ENCODE measurements at regions not wholly inside any gene's neighbourhood (a gene's known extent, or its start where the extent isn't known, plus 50 kb on each side); places are given as distances from the start of the nearest gene placed in this dataset.

DNA sequence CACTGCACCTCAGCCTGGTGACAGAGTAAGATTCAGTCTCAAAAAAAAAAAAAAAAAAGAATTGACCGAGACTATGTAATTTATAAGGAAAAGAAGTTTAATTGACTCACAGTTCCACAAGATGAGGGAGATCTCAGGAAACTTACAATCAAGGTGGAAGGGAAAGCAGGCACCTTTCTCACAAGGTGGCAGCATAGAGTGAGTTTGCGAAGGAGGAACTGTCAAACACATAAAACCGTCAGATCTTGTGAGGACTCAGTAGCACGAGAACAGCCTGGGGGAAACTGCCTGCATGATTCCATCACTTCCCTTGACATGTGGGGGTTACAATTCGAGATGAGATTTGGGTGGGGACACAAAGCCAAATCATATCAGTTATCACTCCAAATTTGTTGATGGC is 380.9 kb downstream of the EDEM1 start:
- TF ChIP-seq, protein P1, sequence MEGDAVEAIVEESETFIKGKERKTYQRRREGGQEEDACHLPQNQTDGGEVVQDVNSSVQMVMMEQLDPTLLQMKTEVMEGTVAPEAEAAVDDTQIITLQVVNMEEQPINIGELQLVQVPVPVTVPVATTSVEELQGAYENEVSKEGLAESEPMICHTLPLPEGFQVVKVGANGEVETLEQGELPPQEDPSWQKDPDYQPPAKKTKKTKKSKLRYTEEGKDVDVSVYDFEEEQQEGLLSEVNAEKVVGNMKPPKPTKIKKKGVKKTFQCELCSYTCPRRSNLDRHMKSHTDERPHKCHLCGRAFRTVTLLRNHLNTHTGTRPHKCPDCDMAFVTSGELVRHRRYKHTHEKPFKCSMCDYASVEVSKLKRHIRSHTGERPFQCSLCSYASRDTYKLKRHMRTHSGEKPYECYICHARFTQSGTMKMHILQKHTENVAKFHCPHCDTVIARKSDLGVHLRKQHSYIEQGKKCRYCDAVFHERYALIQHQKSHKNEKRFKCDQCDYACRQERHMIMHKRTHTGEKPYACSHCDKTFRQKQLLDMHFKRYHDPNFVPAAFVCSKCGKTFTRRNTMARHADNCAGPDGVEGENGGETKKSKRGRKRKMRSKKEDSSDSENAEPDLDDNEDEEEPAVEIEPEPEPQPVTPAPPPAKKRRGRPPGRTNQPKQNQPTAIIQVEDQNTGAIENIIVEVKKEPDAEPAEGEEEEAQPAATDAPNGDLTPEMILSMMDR (IDR thresholded peaks at IDR 0.05; ENCODE audit: unreplicated experiment): no peak
- Mint-ChIP-seq H3K4me1 (ENCODE audit: low read depth, unreplicated experiment) (no peaks in the 10 kb centered on the region), H3K9me3 (ENCODE audit: low read depth, unreplicated experiment) (peaks cover 3% of the 10 kb centered on the region), H3K4me3 (ENCODE audit: low read depth, unreplicated experiment) (no peak overlapping the region), H3K27ac (ENCODE audit: unreplicated experiment) (no peak overlapping the region), H3K36me3 (ENCODE audit: insufficient read depth, unreplicated experiment) (no peaks in the 10 kb centered on the region), H3K27me3 (ENCODE audit: unreplicated experiment) (no peaks in the 10 kb centered on the region)
- CTCF ChIA-PET: no interaction called here
- no TSS peak for BruUV-seq (replicated peaks)
- intact Hi-C loops (cut with micrococcal nuclease; ENCODE audit: unreplicated experiment): loop anchor here (2.0 kb wide), 1 partner anchor 264 kb away; no protein-coding TSS in a partner anchor
- DNase-seq: peak; percentile 10

DNA sequence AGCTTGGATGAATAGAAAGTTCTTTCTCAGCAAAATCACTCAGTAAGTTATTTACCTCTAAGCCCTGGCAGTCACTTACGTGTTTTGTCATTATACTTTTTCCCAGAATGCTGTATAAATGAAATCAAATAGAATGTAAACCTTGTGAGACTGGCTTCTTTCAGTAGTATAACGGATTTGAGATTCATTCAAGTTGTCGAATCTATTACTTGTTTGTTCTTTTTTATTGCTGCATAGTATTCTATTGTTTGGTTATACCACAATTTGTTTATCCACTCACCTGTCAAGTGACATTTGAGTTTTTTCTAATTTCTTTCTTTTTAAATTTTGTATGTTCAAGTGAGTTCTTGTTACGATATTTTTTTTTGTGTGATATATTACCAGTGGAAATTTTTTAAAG is 381.6 kb downstream of the EDEM1 start:
- intact Hi-C loops (cut with micrococcal nuclease; ENCODE audit: unreplicated experiment): loop anchor here (2.0 kb wide), 1 partner anchor 264 kb away; no protein-coding TSS in a partner anchor
- H3K36me3 Mint-ChIP-seq (ENCODE audit: insufficient read depth, unreplicated experiment): no peaks in the 10 kb centered on the region

DNA sequence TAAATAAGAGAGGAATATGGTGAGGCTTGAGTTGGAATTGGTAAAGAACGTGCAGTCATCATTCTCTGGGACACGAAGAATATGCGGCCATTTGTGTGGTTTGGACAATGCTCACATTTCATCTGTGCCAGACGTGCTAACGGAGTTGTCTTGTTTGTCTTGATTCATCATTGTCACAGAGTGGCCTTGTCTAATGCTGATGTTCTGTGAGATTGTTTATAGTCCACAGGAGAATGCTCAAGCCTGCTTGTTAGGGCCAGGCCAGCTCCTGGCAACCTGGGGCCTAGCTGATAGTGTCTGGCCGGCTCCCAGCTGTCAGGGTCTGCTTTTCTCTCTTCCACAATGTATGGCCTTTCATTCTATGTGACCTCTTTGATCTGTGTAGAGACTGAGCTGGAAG is 384.7 kb downstream of the EDEM1 start:
- no peak for DNase-seq
- Mint-ChIP-seq H3K27ac (ENCODE audit: unreplicated experiment) (no peak overlapping the region), H3K4me3 (ENCODE audit: low read depth, unreplicated experiment) (no peak overlapping the region), H3K4me1 (ENCODE audit: low read depth, unreplicated experiment) (no peaks in the 10 kb centered on the region), H3K27me3 (ENCODE audit: unreplicated experiment) (no peaks in the 10 kb centered on the region), H3K36me3 (ENCODE audit: insufficient read depth, unreplicated experiment) (no peaks in the 10 kb centered on the region), H3K9me3 (ENCODE audit: low read depth, unreplicated experiment) (peaks cover 3% of the 10 kb centered on the region)
- intact Hi-C loops (cut with micrococcal nuclease; ENCODE audit: unreplicated experiment): loop anchor here (10.0 kb wide), 1 partner anchor 223 kb away; no protein-coding TSS in a partner anchor
- no TSS peak for BruUV-seq (replicated peaks)
- CTCF ChIA-PET: no interaction called here
- TF ChIP-seq, protein P1 (IDR thresholded peaks at IDR 0.05; ENCODE audit: unreplicated experiment): no peak

More for the DNA sequence above, 381.6 kb downstream of the EDEM1 start:
- no peak for DNase-seq
- TF ChIP-seq, protein P1 (IDR thresholded peaks at IDR 0.05; ENCODE audit: unreplicated experiment): no peak
- Mint-ChIP-seq H3K27ac (ENCODE audit: unreplicated experiment) (no peak overlapping the region), H3K9me3 (ENCODE audit: low read depth, unreplicated experiment) (peaks cover 3% of the 10 kb centered on the region), H3K4me1 (ENCODE audit: low read depth, unreplicated experiment) (no peaks in the 10 kb centered on the region), H3K27me3 (ENCODE audit: unreplicated experiment) (no peaks in the 10 kb centered on the region), H3K4me3 (ENCODE audit: low read depth, unreplicated experiment) (no peak overlapping the region)
- CTCF ChIA-PET: no interaction called here
- no TSS peak for BruUV-seq (replicated peaks)

DNA sequence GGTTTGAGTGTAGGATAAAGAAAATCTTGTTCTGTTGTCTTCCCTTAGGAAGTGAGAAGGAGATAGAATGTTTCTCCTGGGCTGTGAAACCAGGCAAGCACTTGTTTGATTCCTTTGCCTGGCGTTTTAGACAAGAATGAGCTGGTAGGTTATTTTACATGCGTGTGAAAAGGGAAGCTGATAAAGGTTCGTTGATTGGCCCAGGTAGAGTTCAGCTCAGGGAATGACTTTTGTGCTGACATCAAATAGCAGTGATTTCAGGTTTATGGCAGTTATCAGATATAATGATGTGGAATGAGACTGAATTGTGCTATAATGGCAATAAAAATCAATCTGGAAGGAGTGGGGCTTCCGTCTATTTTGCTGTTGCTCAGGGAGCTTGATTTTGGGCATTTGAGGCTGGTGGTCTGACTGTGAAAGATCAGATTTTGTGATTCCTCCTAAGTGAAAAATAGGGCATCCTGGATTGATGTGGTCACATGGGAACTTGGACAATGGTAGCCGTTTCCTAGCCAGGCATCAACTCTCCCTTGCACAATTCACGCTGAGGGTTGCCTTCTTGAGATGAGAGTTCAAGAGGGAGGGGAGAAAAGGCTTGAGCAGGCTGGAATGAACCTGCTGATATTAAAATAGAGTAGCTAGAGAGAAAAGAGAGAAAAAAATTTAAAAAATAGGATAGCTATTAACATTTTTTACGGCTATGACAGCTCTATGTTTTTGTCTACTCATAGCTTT is 388.9 kb downstream of the EDEM1 start:
- Mint-ChIP-seq H3K36me3 (ENCODE audit: insufficient read depth, unreplicated experiment) (no peaks in the 10 kb centered on the region), H3K27ac (ENCODE audit: unreplicated experiment) (no peak overlapping the region), H3K27me3 (ENCODE audit: unreplicated experiment) (no peaks in the 10 kb centered on the region), H3K9me3 (ENCODE audit: low read depth, unreplicated experiment) (no peaks in the 10 kb centered on the region), H3K4me1 (ENCODE audit: low read depth, unreplicated experiment) (no peaks in the 10 kb centered on the region), H3K4me3 (ENCODE audit: low read depth, unreplicated experiment) (no peak overlapping the region)
- intact Hi-C loops (cut with micrococcal nuclease; ENCODE audit: unreplicated experiment): loop anchor here (10.0 kb wide), 1 partner anchor 218 kb away; no protein-coding TSS in a partner anchor
- TF ChIP-seq, protein P1 (IDR thresholded peaks at IDR 0.05; ENCODE audit: unreplicated experiment): no peak
- no TSS peak for BruUV-seq (replicated peaks)
- no peak for DNase-seq
- CTCF ChIA-PET: interaction anchor here (0.6 kb wide), 1 partner anchor 31 kb away, joined by 5 read pairs; no protein-coding TSS in a partner anchor

All from Calu3 (cell line).